ENCODE measurements at regions not wholly inside any gene's neighbourhood (a gene's known extent, or its start where the extent isn't known, plus 50 kb on each side); places are given as distances from the start of the nearest gene placed in this dataset.

DNA sequence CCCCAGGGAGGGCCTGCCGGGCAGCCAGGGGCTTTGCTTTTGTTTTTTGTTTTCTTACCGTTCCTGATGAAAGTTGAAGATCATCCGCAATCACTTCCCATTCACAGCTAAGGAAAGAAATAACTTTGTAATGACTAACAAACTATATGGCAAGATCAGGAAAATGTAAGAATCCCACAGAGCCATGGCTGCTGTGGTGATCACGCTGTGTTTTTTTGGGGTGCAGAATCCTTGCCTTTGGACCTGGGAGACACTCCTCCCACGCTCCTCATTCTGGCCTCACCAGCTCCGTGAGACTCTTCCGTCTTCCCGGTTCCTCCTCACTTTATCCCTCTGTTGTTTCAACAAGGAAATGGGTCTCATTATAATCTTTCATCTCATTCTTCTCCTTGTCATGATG is 443.0 kb upstream of the MGMT start:
- WGBS = 51% methylated on average over 8 of the region's 8 CpGs
- Histone ChIP-seq H3K4me1 (ENCODE audit: control insufficient read depth, insufficient read depth, low read length) (no peaks in the 10 kb centered on the region), H3K4me3 (ENCODE audit: low read length) (peak overlapping the region; percentile 27), H3K9me3 (ENCODE audit: control insufficient read depth, low read length) (no peaks in the 10 kb centered on the region), H3K27me3 (ENCODE audit: control insufficient read depth, insufficient read depth) (no peaks in the 10 kb centered on the region), H3K27ac (ENCODE audit: low read length) (no peak overlapping the region)
- intact Hi-C loops (cut with DNase I) = no loop called here
- DNase-seq = no peak
- ATAC-seq = no peak

DNA sequence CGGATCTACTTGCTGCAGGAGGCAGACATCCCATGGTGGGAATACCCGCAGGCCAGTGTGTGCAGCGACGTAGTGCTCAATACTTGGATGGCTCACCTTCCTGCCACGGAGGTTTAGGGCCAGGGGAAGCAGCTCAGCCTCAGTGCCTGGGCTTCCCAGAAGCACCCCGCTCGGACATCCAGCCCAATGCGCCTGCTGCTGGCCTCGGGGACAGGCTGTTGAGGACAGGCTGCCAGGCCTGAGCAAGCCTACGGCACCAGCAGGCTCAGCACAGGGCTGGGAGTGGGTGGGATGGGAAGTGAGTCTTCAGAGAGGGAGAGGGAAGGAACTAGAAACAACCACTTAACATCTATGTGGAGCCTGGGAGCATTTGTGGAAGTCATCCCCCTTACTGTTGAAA is 441.3 kb upstream of the MGMT start:
- WGBS = 66% methylated on average over 10 of the region's 10 CpGs
- H3K9me3 ChIP-seq (ENCODE audit: control insufficient read depth, low read length) = no peaks in the 10 kb centered on the region
- intact Hi-C loops (cut with DNase I) = no loop called here
- no peaks in the 10 kb centered on the region for H3K4me1 ChIP-seq (ENCODE audit: control insufficient read depth, insufficient read depth, low read length)
- no peak overlapping the region for H3K27ac ChIP-seq (ENCODE audit: low read length)
- H3K27me3 ChIP-seq (ENCODE audit: control insufficient read depth, insufficient read depth) = no peaks in the 10 kb centered on the region
- peak in 1 of 2 donors; percentile 22 for ATAC-seq
- no peak overlapping the region for H3K4me3 ChIP-seq (ENCODE audit: low read length)
- peak in 1 of 3 donors; percentile 69 for DNase-seq

DNA sequence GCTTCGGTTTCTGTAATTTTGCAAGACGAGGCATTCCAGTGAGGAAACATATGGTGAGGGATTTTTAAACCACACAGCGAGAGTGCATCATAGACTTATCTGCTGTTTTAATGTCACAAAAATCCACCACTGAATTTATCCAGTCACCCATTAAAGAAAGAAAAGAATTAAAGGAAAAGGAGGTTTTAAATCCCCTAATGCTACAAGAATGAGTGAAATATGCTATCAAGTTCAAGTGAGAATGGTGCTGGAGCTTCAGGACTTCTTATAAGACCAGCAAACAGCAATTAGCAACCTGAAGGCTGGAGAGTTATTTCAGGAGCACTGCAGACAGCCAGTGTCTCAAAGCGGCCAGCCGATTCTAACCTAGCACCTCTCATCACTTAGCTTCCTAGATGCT is 439.1 kb upstream of the MGMT start:
- intact Hi-C loops (cut with DNase I) = no loop called here
- no peak for DNase-seq
- no peak for ATAC-seq
- Histone ChIP-seq H3K27ac (ENCODE audit: low read length) (no peak overlapping the region), H3K27me3 (ENCODE audit: control insufficient read depth, insufficient read depth) (no peaks in the 10 kb centered on the region), H3K4me1 (ENCODE audit: control insufficient read depth, insufficient read depth, low read length) (no peaks in the 10 kb centered on the region), H3K4me3 (ENCODE audit: low read length) (no peak overlapping the region), H3K9me3 (ENCODE audit: control insufficient read depth, low read length) (no peaks in the 10 kb centered on the region)
- WGBS = 57% methylated on average over 5 of the region's 5 CpGs

DNA sequence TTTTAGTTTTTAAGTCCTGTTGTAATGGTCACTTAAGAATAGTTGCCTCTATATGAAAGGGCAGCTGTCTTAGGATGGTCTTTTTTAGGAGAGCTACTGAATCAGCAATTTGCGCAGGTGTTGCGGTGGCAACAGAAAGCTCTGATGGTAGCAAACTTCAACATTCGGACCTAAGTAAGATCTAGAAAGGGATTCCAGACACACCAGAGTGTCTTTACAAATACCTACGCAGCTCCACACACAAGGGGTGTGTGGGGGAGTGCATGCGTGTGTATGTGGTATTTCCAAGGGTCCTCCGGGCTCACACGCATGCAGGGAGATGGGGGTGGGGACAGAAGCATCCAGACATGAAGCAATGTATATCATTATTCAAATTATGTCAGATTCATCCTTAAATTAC is 438.6 kb upstream of the MGMT start:
- no peaks in the 10 kb centered on the region for H3K4me1 ChIP-seq (ENCODE audit: control insufficient read depth, insufficient read depth, low read length)
- no peak overlapping the region for H3K27ac ChIP-seq (ENCODE audit: low read length)
- H3K4me3 ChIP-seq (ENCODE audit: low read length) = no peak overlapping the region
- ATAC-seq (no peak), DNase-seq (no peak)
- H3K27me3 ChIP-seq (ENCODE audit: control insufficient read depth, insufficient read depth) = no peaks in the 10 kb centered on the region
- WGBS = 88% methylated on average over 7 of the region's 7 CpGs
- no peaks in the 10 kb centered on the region for H3K9me3 ChIP-seq (ENCODE audit: control insufficient read depth, low read length)
- intact Hi-C loops (cut with DNase I) = no loop called here

DNA sequence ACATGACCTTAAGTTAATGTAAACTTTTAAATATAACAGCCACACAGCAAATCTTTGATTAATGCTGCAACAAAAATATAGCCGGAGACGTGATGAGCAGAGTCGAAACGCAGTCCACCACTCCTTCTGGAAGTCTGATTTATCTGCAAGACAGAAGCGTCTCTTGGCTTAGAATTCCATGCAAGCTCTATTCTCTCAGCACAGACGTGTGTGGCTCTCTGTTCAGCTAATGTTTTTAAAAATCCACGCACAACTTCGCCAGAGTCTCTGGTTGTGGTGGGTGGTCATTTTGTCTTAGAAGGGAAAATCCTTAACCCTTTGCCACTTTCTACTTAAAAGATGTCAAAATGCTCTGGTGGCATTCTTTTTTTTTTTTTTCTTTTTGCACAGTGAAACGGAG is 438.0 kb upstream of the MGMT start:
- ATAC-seq = no peak
- 55% methylated on average over 9 of the region's 9 CpGs for whole genome bisulfite sequencing
- DNase-seq = no peak
- intact Hi-C loops (cut with DNase I) = no loop called here
- no peak overlapping the region for H3K27ac ChIP-seq (ENCODE audit: low read length)
- H3K27me3 ChIP-seq (ENCODE audit: control insufficient read depth, insufficient read depth) = no peaks in the 10 kb centered on the region
- no peak overlapping the region for H3K4me3 ChIP-seq (ENCODE audit: low read length)
- no peaks in the 10 kb centered on the region for H3K4me1 ChIP-seq (ENCODE audit: control insufficient read depth, insufficient read depth, low read length)
- H3K9me3 ChIP-seq (ENCODE audit: control insufficient read depth, low read length) = no peaks in the 10 kb centered on the region

DNA sequence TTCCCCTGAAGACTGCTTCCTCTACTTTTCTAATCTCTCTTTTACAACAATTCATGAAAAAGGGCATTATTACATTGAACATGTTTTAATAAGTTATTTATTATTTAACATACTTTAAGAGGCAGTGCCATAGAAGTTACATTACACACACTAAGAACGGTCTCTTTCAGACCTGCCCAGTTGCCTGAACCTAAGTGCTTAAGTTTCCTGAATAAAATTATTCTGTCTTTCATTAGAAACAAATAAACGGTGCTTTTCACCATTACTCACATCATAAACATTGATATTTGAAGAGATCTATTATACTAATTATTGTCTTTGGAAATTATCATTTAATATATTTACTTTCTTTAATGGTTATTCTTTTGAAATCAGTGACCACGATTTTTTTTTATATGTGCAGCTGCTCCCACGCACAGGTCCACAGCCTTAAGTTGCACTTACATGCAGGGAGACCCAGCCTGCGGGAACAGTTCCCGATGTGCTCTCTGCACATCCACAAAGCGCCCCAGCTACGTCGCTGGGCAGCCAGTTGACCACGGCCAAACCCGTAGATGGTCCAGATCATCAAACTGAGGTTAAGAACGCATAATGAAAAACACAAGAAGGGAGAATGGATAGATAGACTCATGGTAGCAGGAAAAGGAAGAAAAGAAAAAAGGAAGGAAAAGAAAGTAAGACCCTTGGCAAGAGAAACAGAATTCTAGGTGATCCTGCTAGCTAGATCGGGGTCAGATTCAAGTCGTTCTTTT is 437.0 kb upstream of the MGMT start:
- no peak for DNase-seq
- Histone ChIP-seq H3K9me3 (ENCODE audit: control insufficient read depth, low read length) (no peaks in the 10 kb centered on the region), H3K27me3 (ENCODE audit: control insufficient read depth, insufficient read depth) (no peaks in the 10 kb centered on the region), H3K4me1 (ENCODE audit: control insufficient read depth, insufficient read depth, low read length) (no peaks in the 10 kb centered on the region), H3K4me3 (ENCODE audit: low read length) (no peak overlapping the region), H3K27ac (ENCODE audit: low read length) (no peak overlapping the region)
- intact Hi-C loops (cut with DNase I) = loop anchor here (5.0 to 10.0 kb wide), 3 partner anchors 305 to 945 kb away; no protein-coding TSS in a partner anchor
- ATAC-seq = no peak
- WGBS = 91% methylated on average over 14 of the region's 14 CpGs

DNA sequence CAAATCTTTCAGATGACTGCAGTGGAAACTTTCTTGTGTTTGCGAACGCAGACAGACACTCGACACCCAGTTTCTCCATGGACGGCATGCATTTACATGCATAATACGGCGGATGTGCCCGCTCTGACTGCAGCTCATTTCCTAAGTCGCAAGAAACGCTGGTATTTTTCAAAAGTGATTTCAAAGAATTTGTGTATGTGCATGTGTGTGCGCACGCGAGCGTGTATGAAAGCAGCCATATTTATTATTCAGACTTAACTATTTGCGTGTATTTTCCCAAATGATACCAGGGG is 436.5 kb upstream of the MGMT start:
- 94% methylated on average over 14 of the region's 14 CpGs for WGBS
- Histone ChIP-seq H3K4me3 (ENCODE audit: low read length) (no peak overlapping the region), H3K27ac (ENCODE audit: low read length) (no peak overlapping the region), H3K9me3 (ENCODE audit: control insufficient read depth, low read length) (no peaks in the 10 kb centered on the region), H3K4me1 (ENCODE audit: control insufficient read depth, insufficient read depth, low read length) (no peaks in the 10 kb centered on the region), H3K27me3 (ENCODE audit: control insufficient read depth, insufficient read depth) (no peaks in the 10 kb centered on the region)
- intact Hi-C loops (cut with DNase I) = loop anchor here (5.0 to 10.0 kb wide), 3 partner anchors 304 to 944 kb away; no protein-coding TSS in a partner anchor
- ATAC-seq (no peak), DNase-seq (no peak)

DNA sequence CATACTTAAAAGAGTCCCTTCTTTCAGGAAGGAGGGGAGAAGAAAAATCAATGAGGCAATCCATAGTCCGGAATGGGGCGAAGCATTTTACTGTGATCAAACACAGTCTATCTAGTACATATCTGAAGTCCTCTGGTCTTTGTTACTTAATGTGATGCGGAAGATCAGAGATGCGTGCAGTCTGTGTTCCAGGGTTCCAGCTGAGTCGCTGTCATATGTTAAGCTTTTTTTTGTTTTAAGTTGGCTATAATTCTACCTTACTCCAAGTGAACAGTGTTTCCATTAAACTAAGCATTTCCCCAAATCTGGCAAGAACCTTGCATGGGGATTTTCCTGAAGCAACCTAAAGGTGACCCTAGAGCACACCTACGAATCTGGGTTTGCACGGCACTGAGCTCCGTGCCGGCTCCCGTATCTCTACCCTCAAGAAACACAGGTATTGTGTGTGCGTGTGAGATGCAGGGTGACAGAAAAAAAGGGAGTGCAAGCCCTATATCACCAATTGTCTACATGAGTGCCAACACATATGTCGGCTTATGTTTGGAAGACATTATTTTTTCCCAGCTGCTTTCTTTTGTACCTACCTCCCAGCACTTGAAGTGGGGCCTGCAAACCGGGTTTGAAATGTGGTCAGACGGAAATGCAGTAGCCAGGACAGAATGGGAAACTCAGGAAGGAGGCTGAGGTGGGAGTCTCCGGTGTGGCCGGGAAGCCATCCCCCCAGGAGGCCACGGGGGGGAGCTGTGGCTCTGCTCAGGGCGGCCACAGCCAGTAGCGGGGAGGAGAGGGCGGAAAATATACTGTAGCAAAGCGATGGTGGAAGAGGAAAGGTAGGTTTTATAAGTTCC is 435.8 kb upstream of the MGMT start:
- Histone ChIP-seq H3K9me3 (ENCODE audit: control insufficient read depth, low read length) (no peaks in the 10 kb centered on the region), H3K27ac (ENCODE audit: low read length) (no peak overlapping the region), H3K27me3 (ENCODE audit: control insufficient read depth, insufficient read depth) (no peaks in the 10 kb centered on the region), H3K4me1 (ENCODE audit: control insufficient read depth, insufficient read depth, low read length) (no peaks in the 10 kb centered on the region), H3K4me3 (ENCODE audit: low read length) (no peak overlapping the region)
- peak; percentile 92 to 93 for ATAC-seq
- DNase-seq = peak; percentile 56 to 87 (median 81)
- WGBS = 40% methylated on average over 21 of the region's 21 CpGs
- intact Hi-C loops (cut with DNase I) = loop anchor here (5.0 to 10.0 kb wide), 3 partner anchors 304 to 944 kb away; no protein-coding TSS in a partner anchor

DNA sequence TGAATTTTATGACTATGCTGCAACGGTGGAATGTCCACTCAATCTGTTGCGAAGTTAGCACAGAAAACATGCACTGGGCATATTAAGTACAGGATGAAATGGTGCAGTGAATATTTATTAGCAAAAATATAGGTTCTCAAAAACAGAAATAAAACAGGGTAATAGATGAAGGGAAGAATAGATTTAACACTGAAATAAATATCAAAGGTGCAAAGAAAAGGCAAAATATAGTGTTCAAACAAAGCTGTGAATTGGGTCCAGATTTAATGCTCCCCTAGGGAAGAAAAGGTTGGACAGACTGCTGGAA is 435.2 kb upstream of the MGMT start:
- Histone ChIP-seq H3K27ac (ENCODE audit: low read length) (no peak overlapping the region), H3K4me1 (ENCODE audit: control insufficient read depth, insufficient read depth, low read length) (no peaks in the 10 kb centered on the region), H3K9me3 (ENCODE audit: control insufficient read depth, low read length) (no peaks in the 10 kb centered on the region), H3K27me3 (ENCODE audit: control insufficient read depth, insufficient read depth) (no peaks in the 10 kb centered on the region), H3K4me3 (ENCODE audit: low read length) (no peak overlapping the region)
- ATAC-seq = no peak
- no peak for DNase-seq
- WGBS = 11% methylated on average over 2 of the region's 2 CpGs
- intact Hi-C loops (cut with DNase I) = loop anchor here (5.0 to 10.0 kb wide), 3 partner anchors 303 to 943 kb away; no protein-coding TSS in a partner anchor

DNA sequence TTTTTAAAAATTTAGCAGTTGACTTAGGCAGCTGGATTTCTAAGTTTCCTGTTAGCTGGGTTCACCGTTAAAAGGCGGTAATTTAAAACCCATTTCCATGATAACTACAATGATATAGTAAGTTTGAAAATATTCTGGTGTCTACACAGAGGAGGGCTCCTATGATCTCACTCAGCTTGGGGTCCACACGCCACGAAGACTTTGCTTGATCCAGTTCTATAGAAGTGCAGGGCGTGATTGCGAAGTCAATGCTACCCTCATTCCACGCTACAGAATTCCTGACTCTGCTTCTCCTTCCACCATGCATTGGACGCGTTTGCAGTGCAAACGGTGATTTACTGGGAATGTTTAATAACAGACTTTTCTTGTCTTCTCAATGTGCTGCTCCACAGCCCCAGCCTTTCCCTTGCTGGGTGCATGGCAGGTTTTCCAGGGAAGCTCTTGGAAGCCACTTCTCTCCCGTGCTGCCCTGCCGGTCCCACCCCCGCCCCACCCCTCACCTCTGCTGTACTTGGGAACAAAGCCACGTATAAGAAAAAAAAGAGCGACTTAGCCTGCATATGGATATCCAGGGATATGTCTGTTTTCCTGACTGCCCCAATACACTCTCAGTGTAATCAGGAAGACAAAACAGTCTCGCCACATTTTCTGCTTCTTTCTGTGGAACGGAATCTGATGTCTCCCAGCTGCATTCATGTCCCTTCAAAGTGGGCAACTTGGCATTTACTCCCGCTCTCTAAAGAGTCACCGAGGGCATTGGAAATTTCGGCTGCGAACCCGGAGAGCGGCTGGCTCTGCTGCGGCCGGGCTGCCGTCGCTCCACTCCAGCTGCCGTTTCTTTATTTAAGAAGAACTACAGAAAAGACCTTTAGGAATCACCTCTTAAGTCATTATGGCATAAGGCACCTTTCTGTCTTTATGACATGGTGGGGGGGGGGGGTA is 434.4 kb upstream of the MGMT start:
- intact Hi-C loops (cut with DNase I) = loop anchor here (5.0 to 10.0 kb wide), 3 partner anchors 302 to 942 kb away; no protein-coding TSS in a partner anchor
- DNase-seq (no peak), ATAC-seq (no peak)
- H3K4me3 ChIP-seq (ENCODE audit: low read length) = no peak overlapping the region
- H3K27ac ChIP-seq (ENCODE audit: low read length) = no peak overlapping the region
- WGBS = 85% methylated on average over 28 of the region's 28 CpGs
- H3K4me1 ChIP-seq (ENCODE audit: control insufficient read depth, insufficient read depth, low read length) = no peaks in the 10 kb centered on the region
- no peaks in the 10 kb centered on the region for H3K27me3 ChIP-seq (ENCODE audit: control insufficient read depth, insufficient read depth)
- no peaks in the 10 kb centered on the region for H3K9me3 ChIP-seq (ENCODE audit: control insufficient read depth, low read length)
